WTC11 (cell line): ENCODE measurements at regions not wholly inside any gene's neighbourhood (a gene's known extent, or its start where the extent isn't known, plus 50 kb on each side); places are given as distances from the start of the nearest gene placed in this dataset.

Experiments
- FOXP1 ChIP-seq: sonication (generic); formaldehyde crosslinking; IDR thresholded peaks from 2 replicates; pipeline ENCODE4 v1.8.0; 2022; ENCODE audit warnings: missing genetic modification reagents, mild to moderate bottlenecking, moderate library complexity, borderline replicate concordance
- GABPB1 ChIP-seq: sonication (generic); formaldehyde crosslinking; IDR thresholded peaks from 2 replicates; pipeline ENCODE4 v1.8.1; 2023; ENCODE audit warnings: mild to moderate bottlenecking, missing genetic modification reagents
- JUN ChIP-seq: sonication (generic); formaldehyde crosslinking; IDR thresholded peaks from 2 replicates; pipeline ENCODE4 v1.8.0; 2023; ENCODE audit warnings: mild to moderate bottlenecking, missing genetic modification reagents
- TF ChIP-seq, protein P1 (sequence below): sonication (generic); formaldehyde crosslinking; IDR thresholded peaks from 2 replicates; pipeline ENCODE4 v1.8.0; 2022; ENCODE audit warnings: mild to moderate bottlenecking, missing genetic modification reagents
- TF ChIP-seq, protein P2 (sequence below): fragments of 200-600 bp; IDR thresholded peaks from 2 replicates; pipeline ENCODE4 v1.8.0; 2022; ENCODE audit warnings: antibody characterized with exemption

DNA sequence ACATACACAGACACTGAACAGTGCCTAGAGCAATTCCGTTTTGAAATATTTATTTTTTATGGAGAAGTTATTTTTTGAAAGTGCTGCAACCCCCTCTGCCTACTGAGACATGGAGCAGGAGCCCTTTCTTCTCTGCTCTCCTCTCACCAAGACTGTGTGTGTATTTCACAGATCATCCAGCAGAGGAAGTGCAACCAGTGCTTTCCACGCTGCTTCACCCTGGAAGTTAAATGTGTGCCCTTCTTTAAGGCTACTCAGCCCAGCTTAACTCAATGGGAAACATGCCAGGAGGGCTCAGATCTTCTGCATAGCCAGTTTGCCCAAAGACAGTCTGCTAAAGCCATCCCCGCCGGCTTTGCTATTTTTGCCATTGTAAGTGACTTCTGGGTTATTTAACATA is 606.3 kb downstream of the TLE1 start:
- TF ChIP-seq, protein P1, sequence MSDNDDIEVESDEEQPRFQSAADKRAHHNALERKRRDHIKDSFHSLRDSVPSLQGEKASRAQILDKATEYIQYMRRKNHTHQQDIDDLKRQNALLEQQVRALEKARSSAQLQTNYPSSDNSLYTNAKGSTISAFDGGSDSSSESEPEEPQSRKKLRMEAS (CRISPR knock-in tag): no peak
- TF ChIP-seq FOXP1 (CRISPR knock-in tag): no peak
- TF ChIP-seq, protein P2, sequence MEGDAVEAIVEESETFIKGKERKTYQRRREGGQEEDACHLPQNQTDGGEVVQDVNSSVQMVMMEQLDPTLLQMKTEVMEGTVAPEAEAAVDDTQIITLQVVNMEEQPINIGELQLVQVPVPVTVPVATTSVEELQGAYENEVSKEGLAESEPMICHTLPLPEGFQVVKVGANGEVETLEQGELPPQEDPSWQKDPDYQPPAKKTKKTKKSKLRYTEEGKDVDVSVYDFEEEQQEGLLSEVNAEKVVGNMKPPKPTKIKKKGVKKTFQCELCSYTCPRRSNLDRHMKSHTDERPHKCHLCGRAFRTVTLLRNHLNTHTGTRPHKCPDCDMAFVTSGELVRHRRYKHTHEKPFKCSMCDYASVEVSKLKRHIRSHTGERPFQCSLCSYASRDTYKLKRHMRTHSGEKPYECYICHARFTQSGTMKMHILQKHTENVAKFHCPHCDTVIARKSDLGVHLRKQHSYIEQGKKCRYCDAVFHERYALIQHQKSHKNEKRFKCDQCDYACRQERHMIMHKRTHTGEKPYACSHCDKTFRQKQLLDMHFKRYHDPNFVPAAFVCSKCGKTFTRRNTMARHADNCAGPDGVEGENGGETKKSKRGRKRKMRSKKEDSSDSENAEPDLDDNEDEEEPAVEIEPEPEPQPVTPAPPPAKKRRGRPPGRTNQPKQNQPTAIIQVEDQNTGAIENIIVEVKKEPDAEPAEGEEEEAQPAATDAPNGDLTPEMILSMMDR: no peak
- TF ChIP-seq GABPB1 (CRISPR knock-in tag): no peak
- TF ChIP-seq JUN: no peak
